ENCODE measurements at regions not wholly inside any gene's neighbourhood (a gene's known extent, or its start where the extent isn't known, plus 50 kb on each side); places are given as distances from the start of the nearest gene placed in this dataset.
"Not testable (repeated sequence)": the region's sequence is repeated elsewhere in the genome, so short reads cannot be mapped to it uniquely, and the experiment has no call there.

DNA sequence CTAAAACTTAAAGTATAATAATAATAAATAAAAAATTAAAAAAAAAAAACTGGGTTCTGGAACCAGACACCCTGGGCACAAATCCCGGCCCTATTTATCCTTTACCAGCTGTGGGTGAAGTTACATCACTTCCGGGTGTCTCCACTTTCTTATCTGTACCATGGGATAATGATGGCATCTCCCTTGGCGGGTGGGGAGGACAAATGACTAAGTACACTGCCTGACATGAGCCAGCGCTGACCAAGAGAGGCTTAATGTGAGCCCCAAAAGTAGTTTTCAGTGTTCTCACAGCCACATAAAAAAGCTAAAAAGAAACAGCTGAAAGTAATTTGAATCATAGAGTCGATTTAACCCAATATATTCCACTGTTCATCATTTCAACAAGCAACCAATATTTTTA is 424.9 kb downstream of the SOX9 start:
- no peak for DNase-seq (ENCODE audit: low read depth)

- DNase-seq (ENCODE audit: low read depth): no peak
These were observed 432.4 kb downstream of the SOX9 start for GRCh38 chr17:72553051-72553755.

DNA sequence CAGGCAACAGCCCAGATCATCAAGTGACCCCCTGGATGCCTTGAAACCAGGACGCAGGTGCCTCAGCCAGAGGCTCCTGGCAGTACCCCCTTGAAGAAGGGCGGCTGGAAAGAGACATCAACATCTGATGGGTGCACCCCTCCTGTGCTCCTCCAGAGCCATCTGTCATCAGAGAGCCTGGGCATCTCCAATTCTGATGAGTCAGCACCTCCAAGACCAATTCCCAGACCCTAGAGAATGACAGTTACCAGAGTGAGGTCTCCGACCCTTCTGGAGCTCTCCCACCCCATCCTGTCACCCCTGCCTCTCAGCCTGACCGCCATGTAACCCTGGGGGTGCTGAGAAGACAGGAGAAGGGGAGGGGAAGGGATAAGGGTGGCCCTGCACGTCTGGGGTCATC is 433.7 kb downstream of the SOX9 start:
- DNase-seq (ENCODE audit: low read depth): no peak

GRCh38 chr17:72555052-72555451 is 434.2 kb downstream of the SOX9 start:
- no peak for DNase-seq (ENCODE audit: low read depth)

DNA sequence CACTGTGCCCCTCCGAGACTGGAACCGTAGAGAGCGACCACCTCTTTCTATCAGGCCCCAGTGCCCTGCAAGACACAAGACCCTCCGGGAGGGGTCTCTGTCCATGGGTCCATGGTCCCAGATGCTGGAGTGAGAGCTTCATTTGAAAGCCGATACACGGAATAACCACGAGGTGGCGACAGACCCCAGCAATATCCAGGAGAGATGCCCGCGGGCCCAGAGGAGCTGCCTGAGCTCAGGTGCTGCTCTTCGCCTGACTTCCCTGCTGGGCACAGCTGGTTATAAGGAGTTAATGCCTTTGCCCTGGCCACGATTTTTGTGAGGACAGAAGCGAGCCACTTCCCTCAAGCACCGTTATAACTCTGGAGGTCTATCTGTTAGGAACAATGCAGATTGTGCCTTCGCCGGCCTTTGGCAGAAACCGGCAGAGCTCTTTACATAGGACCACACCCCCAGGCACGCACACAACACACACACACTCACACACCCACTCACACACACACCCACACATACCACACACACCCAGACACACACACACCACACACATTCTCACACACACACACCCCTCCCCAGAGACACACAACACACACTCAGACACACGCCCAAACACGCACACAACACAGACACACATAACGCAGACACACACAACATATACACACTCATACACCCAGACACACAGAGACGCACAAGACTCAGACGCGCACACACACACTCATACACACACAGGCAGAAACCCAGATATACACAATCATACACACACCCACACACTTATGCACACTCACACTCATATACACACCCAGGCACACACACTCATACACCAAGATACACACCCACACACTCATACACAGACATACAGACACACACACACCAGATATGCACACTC is 436.4 kb downstream of the SOX9 start:
- peak; percentile 57 for DNase-seq (ENCODE audit: low read depth)

DNA sequence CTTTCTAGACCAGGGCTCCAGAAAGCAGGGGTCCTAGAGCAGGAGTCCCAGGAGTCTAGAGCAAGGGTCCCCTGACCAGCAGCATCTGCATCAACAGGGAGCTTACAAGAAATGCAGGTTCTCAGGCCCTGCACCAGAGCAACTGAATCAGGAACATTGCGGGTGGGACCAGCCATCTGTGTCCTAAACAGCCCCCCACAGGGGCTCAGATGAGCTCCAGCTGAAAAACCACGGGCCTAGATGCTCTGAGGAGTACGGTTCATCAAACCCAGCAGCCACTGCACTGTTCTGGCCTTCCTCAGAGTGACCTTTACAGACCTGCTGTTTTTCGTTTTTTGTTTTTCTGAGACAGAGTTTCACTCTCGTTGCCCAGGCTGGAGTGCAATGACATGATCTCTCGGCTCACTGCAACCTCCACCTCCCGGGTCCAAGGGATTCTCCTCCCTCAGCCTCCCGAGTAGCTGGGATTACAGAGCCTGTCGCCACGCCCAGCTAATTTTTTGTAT is 438.2 kb downstream of the SOX9 start:
- no peak for DNase-seq (ENCODE audit: low read depth)

- peak; percentile 38 for DNase-seq (ENCODE audit: low read depth)
These were observed 439.8 kb downstream of the SOX9 start for GRCh38 chr17:72560303-72561247.

GRCh38 chr17:72561266-72561665 is 440.4 kb downstream of the SOX9 start:
- no peak for DNase-seq (ENCODE audit: low read depth)

- no peak for DNase-seq (ENCODE audit: low read depth)
These were observed 440.9 kb downstream of the SOX9 start for GRCh38 chr17:72561680-72562079.

DNA sequence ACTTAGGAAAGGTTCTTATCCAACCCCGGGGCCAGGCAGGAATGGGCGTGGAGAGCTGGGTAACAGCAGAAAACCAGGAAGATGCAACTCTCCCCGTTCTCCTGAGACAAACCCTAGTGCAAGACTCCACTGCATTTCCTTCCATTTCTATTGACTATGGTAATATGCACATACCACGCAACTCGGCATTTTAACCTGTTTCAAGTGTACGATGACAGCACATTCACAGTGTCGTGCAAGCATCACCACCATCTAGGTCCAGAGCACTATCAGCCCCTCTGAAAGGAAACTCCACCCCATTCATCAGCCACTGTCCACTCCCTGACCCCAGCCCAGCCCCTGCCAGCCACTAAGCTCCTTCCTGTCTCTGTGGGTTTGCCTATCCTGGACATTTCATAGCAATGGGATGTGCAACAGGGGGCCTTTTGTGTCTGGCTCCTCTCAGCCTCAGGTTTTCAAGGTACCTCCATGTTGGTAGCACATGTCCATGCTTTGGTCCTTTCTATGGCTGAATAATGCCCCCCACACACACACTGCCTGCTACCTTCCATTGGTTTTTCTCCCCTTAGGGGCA is 441.9 kb downstream of the SOX9 start:
- DNase-seq (ENCODE audit: low read depth): no peak

DNA sequence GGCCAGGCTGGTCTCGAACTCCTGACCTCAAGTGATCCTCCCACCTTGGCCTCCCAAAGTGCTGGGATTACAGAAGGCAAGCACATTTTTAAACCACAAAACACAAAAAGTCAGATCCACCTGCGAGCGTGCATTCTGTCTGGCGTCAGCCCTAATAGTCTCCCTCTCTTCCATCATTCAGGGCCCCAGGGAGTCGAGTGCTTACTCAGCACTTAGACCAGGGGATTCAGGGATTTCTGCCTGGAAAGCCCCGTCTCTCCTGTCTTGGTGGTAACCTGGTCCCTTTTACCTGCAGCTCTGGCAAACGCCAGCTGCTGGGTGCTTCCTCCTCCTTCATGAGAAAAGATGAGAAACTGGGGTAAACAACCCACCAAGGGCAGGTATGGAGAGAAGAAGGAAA is 443.1 kb downstream of the SOX9 start:
- DNase-seq (ENCODE audit: low read depth): no peak

- peak; percentile 65 for DNase-seq (ENCODE audit: low read depth)
These were observed 444.2 kb downstream of the SOX9 start for GRCh38 chr17:72565006-72565405.

DNA sequence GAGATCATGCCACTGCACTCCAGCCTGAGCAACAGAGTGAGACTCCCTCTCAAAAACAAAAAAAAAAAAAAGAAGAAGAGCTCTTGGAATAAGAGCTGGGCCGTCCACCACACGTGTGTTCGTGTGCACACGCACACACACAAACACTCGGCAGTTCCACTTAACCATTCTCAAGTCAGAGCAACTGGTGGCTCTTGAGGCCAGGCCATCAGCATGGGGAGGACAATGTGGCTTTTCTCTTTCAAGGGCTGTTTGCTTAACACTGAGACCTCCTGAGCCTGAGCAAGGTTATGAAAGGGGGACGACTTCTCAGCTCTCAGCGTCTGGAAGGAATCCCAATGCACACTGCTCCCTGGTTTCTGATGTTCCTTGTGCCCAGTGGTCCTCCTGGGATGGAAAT is 444.9 kb downstream of the SOX9 start:
- no peak for DNase-seq (ENCODE audit: low read depth)

DNA sequence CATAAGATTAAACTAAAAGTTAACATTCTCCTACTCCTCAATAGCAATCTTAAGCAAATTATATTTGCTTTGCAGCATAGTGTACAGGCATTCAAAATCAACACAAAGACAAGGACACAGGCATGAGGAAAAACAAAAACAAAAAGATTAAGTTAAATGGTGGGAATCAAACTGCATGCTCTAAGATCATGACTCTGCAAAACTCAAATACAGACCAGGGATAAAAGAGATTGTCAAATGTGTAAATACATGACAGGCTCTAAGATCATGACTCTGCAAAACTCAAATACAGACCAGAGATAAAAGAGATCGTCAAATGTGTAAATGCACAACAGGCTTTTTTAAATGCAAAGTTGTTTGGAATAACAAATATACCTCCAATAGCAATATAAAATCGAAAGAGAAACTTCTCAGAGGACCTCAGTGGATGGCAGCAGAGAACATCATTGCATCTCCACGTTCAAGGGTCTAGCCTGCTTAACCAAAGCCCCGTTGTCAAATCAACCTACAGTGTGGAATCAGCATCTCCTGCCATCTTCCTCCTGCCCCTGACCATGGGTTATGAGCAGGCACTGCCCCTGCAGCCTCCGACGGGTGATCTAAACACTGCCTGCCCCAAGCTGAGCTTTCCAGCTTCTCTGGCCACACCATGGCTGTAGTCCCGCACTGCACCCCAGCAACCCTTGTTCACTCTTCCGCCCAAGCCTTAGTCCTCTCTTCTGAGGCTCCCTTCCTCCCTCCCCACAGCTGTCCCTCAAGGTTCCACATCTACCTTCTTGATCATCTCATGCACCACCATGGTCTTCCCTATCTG is 446.1 kb downstream of the SOX9 start:
- DNase-seq (ENCODE audit: low read depth): no peak

GRCh38 chr17:72567774-72568173 is 447.0 kb downstream of the SOX9 start:
- no peak for DNase-seq (ENCODE audit: low read depth)

DNA sequence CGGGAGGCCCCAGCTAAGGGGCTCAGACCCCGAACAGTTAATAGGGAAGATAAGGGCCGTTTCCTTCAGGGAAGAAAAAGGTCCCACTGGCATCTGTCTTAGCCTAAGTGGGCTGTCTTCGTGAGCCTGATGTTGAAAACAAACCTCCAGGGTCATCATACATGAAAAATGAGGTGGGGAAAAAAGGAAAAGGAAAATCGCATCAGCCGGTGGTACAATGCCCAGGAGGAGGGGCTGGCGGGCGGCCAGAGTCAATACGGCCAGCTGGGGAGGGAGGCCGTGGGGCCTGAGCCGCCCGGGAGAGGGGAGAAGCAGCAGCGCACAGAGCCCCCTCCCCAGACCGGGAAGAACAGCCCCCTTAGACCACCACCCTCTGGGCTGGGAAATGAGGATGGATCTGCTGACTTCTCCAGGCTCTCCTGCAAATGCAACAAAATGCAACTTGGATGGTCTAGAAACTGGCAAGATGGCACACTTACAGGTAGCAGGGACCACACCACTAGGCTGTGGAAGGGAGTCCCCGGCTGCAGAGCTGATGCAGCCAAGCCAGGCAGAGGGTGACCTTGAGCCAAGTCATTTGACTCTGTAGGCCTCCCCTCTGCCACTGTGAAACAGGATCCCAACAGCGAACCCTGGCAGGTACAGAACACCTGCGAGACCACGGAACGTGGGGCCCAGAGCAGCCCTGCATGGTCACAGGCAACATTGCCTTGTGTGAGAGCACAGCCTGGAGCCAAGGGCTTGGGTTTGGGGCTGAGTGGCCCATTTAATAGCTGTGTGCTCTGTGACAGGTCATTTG is 448.5 kb downstream of the SOX9 start:
- DNase-seq (ENCODE audit: low read depth): no peak

- no peak for DNase-seq (ENCODE audit: low read depth)
These were observed 451.1 kb downstream of the SOX9 start for GRCh38 chr17:72571813-72572396.

DNA sequence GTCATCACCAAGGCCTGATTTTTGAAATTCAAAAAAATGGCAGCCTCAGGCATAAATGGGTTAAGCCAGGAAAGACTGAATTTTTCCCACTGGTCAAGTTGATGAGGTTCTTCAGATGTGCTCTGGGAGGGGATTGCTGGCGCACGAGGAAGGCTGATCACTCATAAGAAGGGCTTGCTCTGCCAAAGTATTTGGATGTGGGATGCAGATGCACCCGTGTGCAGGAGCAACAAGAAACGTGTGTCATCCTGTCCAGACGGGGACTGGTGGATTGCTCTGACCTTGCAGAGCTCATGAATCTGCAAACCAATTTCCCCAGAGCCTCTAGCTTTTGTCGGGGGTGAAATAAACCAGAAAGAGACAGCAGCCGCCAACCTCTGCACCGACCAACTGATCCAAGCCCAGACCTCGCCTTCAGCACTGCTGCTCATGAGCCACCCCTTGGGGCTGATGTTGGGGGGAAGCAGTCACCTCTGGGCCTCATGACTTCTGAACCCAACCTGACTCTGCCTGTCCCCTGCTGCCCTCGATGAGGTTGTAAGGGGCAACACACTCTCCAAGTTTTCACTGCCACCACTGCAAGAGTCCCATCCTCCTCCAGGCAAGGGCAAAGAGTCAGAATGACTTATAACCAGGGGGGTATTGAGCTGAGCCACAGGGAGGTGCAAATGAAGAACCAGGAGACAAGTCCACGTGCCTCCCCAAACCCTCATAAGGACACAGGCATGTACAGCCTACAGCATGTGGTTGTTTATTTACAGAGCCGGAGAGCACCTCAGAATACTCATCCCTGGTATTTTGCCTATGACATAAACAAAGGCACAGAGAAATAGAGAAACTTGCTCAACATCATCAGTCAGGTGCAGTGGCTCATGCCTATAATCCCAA is 452.0 kb downstream of the SOX9 start:
- peak; percentile 44 for DNase-seq (ENCODE audit: low read depth)

GRCh38 chr17:72573492-72573801 is 452.6 kb downstream of the SOX9 start:
- not testable (repeated sequence) for DNase-seq (ENCODE audit: low read depth)
